ENCODE measurements at regions not wholly inside any gene's neighbourhood (a gene's known extent, or its start where the extent isn't known, plus 50 kb on each side); places are given as distances from the start of the nearest gene placed in this dataset.

- H3K4me3 ChIP-seq (replicated peaks; ENCODE audit: low read depth, low read length) = no peak overlapping the region
- no peak for DNase-seq (ENCODE audit: extremely low read depth, low read depth)
- TF ChIP-seq, protein P1, sequence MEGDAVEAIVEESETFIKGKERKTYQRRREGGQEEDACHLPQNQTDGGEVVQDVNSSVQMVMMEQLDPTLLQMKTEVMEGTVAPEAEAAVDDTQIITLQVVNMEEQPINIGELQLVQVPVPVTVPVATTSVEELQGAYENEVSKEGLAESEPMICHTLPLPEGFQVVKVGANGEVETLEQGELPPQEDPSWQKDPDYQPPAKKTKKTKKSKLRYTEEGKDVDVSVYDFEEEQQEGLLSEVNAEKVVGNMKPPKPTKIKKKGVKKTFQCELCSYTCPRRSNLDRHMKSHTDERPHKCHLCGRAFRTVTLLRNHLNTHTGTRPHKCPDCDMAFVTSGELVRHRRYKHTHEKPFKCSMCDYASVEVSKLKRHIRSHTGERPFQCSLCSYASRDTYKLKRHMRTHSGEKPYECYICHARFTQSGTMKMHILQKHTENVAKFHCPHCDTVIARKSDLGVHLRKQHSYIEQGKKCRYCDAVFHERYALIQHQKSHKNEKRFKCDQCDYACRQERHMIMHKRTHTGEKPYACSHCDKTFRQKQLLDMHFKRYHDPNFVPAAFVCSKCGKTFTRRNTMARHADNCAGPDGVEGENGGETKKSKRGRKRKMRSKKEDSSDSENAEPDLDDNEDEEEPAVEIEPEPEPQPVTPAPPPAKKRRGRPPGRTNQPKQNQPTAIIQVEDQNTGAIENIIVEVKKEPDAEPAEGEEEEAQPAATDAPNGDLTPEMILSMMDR (IDR thresholded peaks at IDR 0.05; ENCODE audit: low read depth, low read length, missing control alignments) = no peak
Observed at GRCh38 chr3:106168962-106169750, 300.3 kb upstream of the CBLB start.

DNA sequence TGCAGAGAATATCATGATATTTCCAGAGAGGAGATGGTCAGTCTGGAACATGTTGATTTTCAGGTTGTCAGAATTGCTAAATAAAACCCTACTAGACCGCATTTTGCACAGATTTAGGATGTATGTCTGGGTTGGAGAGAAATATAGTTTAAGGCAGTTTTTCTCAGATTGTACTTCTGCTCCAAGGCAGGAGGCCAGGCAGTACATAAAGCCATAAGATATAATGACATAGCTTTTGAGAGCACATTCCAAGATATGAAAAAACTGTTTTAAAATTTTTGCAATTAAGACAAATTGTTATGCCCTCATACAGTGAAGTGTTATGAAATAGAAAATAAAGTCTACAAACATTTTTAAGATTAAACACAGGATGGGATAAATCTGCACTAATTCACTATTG lies 301.8 kb upstream of the CBLB start:
- TF ChIP-seq, protein P1 (IDR thresholded peaks at IDR 0.05; ENCODE audit: low read depth, low read length, missing control alignments) = no peak
- DNase-seq (ENCODE audit: extremely low read depth, low read depth) = no peak
- no peak overlapping the region for H3K4me3 ChIP-seq (replicated peaks; ENCODE audit: low read depth, low read length)

- no peak overlapping the region for H3K4me3 ChIP-seq (replicated peaks; ENCODE audit: low read depth, low read length)
- DNase-seq (ENCODE audit: extremely low read depth, low read depth) = no peak
- TF ChIP-seq, protein P1 (IDR thresholded peaks at IDR 0.05; ENCODE audit: low read depth, low read length, missing control alignments) = no peak
Observed at GRCh38 chr3:106172101-106172500, 303.3 kb upstream of the CBLB start.

DNA sequence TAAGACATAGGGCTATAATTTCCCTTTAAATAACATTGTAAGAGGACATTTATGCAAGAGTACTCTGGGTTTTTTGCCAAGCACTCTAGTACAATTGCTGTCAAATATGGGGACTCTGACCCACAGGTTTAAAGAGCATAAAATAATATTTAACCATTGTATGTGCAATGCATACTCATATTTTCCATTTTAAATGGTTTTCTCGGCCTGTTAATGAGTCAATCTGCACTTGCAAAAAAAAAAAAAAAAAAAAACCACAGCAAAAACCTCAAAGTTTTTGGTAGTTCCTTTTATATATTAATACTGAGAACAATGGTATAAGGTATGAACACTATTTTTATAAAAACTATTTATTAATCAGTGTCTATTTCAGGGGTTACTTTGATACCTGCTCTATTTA lies 304.0 kb upstream of the CBLB start:
- TF ChIP-seq, protein P1 (IDR thresholded peaks at IDR 0.05; ENCODE audit: low read depth, low read length, missing control alignments) = no peak
- DNase-seq (ENCODE audit: extremely low read depth, low read depth) = no peak

DNA sequence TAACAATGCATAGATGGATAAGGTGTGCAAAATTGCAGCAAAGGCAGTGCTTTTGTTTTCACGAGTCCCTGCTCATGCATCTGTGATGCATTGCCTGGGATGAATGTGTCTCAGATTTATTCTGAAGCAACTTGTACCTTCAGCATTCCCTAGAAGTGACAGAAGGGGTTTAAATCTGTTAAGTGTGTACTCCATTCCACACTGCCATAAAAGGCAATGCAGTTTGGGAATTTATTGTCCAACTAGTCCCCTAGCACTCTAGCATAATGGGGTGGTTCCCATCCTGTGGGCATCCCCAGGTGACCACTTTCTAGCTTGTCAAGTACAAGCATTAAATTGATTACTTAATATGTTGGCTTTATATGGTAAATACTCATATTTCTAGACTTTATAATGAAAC lies 306.5 kb upstream of the CBLB start:
- TF ChIP-seq, protein P1 (IDR thresholded peaks at IDR 0.05; ENCODE audit: low read depth, low read length, missing control alignments) = no peak
- no peak overlapping the region for H3K4me3 ChIP-seq (replicated peaks; ENCODE audit: low read depth, low read length)
- no peak for DNase-seq (ENCODE audit: extremely low read depth, low read depth)

More for the DNA sequence above, 304.0 kb upstream of the CBLB start:
- H3K4me3 ChIP-seq (replicated peaks; ENCODE audit: low read depth, low read length) = no peak overlapping the region

GRCh38 chr3:106176734-106177133 lies 307.9 kb upstream of the CBLB start:
- no peak overlapping the region for H3K4me3 ChIP-seq (replicated peaks; ENCODE audit: low read depth, low read length)
- DNase-seq (ENCODE audit: extremely low read depth, low read depth) = no peak
- TF ChIP-seq, protein P1 (IDR thresholded peaks at IDR 0.05; ENCODE audit: low read depth, low read length, missing control alignments) = no peak

All from HFF-Myc (cell line).